HCT116 (cell line): ENCODE measurements at regions not wholly inside any gene's neighbourhood (a gene's known extent, or its start where the extent isn't known, plus 50 kb on each side); places are given as distances from the start of the nearest gene placed in this dataset.

Experiments
- EZH2 ChIP-seq: fragments of 200-600 bp; sonication (generic); IDR thresholded peaks from 2 replicates; pipeline ENCODE4 v1.6.1; 2017; ENCODE audit warnings: antibody characterized with exemption, mixed run types
- SIN3A ChIP-seq: IDR thresholded peaks from 2 replicates; pipeline ENCODE4 v1.6.1; 2012; ENCODE audit warnings: low read depth
- SP1 ChIP-seq: IDR thresholded peaks from 2 replicates; pipeline ENCODE4 v1.6.1; 2012; ENCODE audit warnings: low read depth
- SRF ChIP-seq: IDR thresholded peaks from 2 replicates; pipeline ENCODE4 v1.6.1; 2012; ENCODE audit warnings: low read depth
- TCF7L2 ChIP-seq: IDR thresholded peaks from 2 replicates; pipeline ENCODE4 v1.7.0; 2011; ENCODE audit warnings: borderline replicate concordance, inconsistent platforms; ENCODE audit not compliant: insufficient read depth, insufficient read length; ENCODE audit errors: extremely low read depth
- TF ChIP-seq, protein P1 (sequence below), 3 experiments: fragments of 200-600 bp in 1 of 3; sonication (generic) in 1 of 3; IDR thresholded peaks in 2 of 3; conservative IDR thresholded peaks in 1 of 3; 2 replicates each; pipeline ENCODE4 v1.5.1; 2012 to 2017; ENCODE audit warnings: low read depth in 2 of 3, low read length in 2 of 3, antibody characterized with exemption in 1 of 3, borderline replicate concordance in 1 of 3, control low read depth in 1 of 3, mild to moderate bottlenecking in 1 of 3, mixed read lengths in 1 of 3, mixed run types in 1 of 3, moderate library complexity in 1 of 3; ENCODE audit not compliant: insufficient read depth in 1 of 3
- TF ChIP-seq, protein P2 (sequence below): IDR thresholded peaks from 2 replicates; pipeline ENCODE4 v1.6.1; 2012
- TF ChIP-seq, protein P3 (sequence below): IDR thresholded peaks from 2 replicates; pipeline ENCODE4 v1.6.1; 2011; ENCODE audit warnings: mild to moderate bottlenecking, low read length, moderate library complexity; ENCODE audit not compliant: insufficient replicate concordance; ENCODE audit errors: extremely low read depth

DNA sequence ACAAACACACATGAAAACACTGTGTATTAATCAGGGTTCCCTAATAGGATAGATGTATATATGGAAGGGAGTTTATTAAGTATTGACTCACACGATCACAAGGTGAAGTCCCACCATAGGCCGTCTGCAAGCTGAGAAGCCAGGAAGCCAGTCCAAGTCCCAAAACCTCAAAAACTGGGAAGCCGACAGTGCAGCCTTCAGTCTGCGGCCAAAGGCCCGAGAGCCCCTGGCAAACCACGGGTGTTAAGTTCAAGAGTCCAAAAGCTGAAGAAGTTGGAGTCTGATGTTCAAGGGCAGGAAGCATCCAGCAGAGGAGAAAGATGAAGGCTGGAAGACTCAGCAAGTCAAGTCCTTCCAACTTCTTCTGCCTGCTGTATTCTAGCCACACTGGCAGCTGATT is 1085.0 kb upstream of the TMEM132C start:
- TF ChIP-seq, protein P1, sequence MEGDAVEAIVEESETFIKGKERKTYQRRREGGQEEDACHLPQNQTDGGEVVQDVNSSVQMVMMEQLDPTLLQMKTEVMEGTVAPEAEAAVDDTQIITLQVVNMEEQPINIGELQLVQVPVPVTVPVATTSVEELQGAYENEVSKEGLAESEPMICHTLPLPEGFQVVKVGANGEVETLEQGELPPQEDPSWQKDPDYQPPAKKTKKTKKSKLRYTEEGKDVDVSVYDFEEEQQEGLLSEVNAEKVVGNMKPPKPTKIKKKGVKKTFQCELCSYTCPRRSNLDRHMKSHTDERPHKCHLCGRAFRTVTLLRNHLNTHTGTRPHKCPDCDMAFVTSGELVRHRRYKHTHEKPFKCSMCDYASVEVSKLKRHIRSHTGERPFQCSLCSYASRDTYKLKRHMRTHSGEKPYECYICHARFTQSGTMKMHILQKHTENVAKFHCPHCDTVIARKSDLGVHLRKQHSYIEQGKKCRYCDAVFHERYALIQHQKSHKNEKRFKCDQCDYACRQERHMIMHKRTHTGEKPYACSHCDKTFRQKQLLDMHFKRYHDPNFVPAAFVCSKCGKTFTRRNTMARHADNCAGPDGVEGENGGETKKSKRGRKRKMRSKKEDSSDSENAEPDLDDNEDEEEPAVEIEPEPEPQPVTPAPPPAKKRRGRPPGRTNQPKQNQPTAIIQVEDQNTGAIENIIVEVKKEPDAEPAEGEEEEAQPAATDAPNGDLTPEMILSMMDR (IDR thresholded peaks at IDR 0.05 in 2 of 3, conservative IDR thresholded peaks at IDR 0.05 in 1 of 3; ENCODE audit: borderline replicate concordance in 1 of 3, insufficient read depth in 1 of 3, low read depth in 2 of 3, low read length in 2 of 3) = no peak
- TF ChIP-seq, protein P2, sequence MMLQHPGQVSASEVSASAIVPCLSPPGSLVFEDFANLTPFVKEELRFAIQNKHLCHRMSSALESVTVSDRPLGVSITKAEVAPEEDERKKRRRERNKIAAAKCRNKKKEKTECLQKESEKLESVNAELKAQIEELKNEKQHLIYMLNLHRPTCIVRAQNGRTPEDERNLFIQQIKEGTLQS = no peak
- no peak for TF ChIP-seq EZH2
- no peak for TF ChIP-seq SRF
- TF ChIP-seq SP1 = no peak
- no peak for TF ChIP-seq TCF7L2
- no peak for TF ChIP-seq SIN3A
- TF ChIP-seq, protein P3, sequence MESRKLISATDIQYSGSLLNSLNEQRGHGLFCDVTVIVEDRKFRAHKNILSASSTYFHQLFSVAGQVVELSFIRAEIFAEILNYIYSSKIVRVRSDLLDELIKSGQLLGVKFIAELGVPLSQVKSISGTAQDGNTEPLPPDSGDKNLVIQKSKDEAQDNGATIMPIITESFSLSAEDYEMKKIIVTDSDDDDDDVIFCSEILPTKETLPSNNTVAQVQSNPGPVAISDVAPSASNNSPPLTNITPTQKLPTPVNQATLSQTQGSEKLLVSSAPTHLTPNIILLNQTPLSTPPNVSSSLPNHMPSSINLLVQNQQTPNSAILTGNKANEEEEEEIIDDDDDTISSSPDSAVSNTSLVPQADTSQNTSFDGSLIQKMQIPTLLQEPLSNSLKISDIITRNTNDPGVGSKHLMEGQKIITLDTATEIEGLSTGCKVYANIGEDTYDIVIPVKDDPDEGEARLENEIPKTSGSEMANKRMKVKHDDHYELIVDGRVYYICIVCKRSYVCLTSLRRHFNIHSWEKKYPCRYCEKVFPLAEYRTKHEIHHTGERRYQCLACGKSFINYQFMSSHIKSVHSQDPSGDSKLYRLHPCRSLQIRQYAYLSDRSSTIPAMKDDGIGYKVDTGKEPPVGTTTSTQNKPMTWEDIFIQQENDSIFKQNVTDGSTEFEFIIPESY = no peak
